ENCODE measurements at regions not wholly inside any gene's neighbourhood (a gene's known extent, or its start where the extent isn't known, plus 50 kb on each side); places are given as distances from the start of the nearest gene placed in this dataset.

- H2AFZ ChIP-seq (ENCODE audit: low read length) = no peak overlapping the region
- H3K79me2 ChIP-seq (ENCODE audit: insufficient read depth, low read length) = no peaks in the 10 kb centered on the region
- H3K9me3 ChIP-seq (ENCODE audit: insufficient read depth, low read depth, low read length) = no peaks in the 10 kb centered on the region
- H3K4me3 ChIP-seq (ENCODE audit: low read length, poor library complexity, severe bottlenecking) = no peak overlapping the region
- no peak overlapping the region for H3K9ac ChIP-seq (ENCODE audit: low read depth, low read length, poor library complexity, severe bottlenecking)
- H3F3A ChIP-seq (ENCODE audit: low read depth) = no peaks in the 10 kb centered on the region
- H4K20me1 ChIP-seq (ENCODE audit: insufficient read depth, low read length, poor library complexity, severe bottlenecking) = no peaks in the 10 kb centered on the region
- H3K4me1 ChIP-seq (ENCODE audit: insufficient read depth, low read length, poor library complexity, severe bottlenecking) = peaks cover 7% of the 10 kb centered on the region
- H3K36me3 ChIP-seq (ENCODE audit: insufficient read depth, low read length) = no peaks in the 10 kb centered on the region
- H3K4me2 ChIP-seq (ENCODE audit: low read depth, low read length, poor library complexity, severe bottlenecking) = no peak overlapping the region
- TF ChIP-seq EZH2phosphoT487 (IDR thresholded peaks at IDR 0.05; ENCODE audit: borderline replicate concordance) (no peak), CTCF (conservative IDR thresholded peaks at IDR 0.05; ENCODE audit: low read length) (no peak)
- no peaks in the 10 kb centered on the region for H3K9me2 ChIP-seq (replicated peaks; ENCODE audit: low read depth, low read length)
- no peaks in the 10 kb centered on the region for H3K27me3 ChIP-seq (ENCODE audit: insufficient read depth, low read length, poor library complexity, severe bottlenecking)
Observed at GRCh38 chr3:153315781-153316180, 153.8 kb downstream of the RAP2B start.

- Histone ChIP-seq H3K4me3 (ENCODE audit: low read length, poor library complexity, severe bottlenecking) (no peak overlapping the region), H3K27me3 (ENCODE audit: insufficient read depth, low read length, poor library complexity, severe bottlenecking) (no peaks in the 10 kb centered on the region), H3K79me2 (ENCODE audit: insufficient read depth, low read length) (no peaks in the 10 kb centered on the region), H4K20me1 (ENCODE audit: insufficient read depth, low read length, poor library complexity, severe bottlenecking) (no peaks in the 10 kb centered on the region), H3K9me3 (ENCODE audit: insufficient read depth, low read depth, low read length) (no peaks in the 10 kb centered on the region), H3K4me1 (ENCODE audit: insufficient read depth, low read length, poor library complexity, severe bottlenecking) (no peaks in the 10 kb centered on the region), H3K36me3 (ENCODE audit: insufficient read depth, low read length) (no peaks in the 10 kb centered on the region), H3K9me2 (replicated peaks; ENCODE audit: low read depth, low read length) (no peaks in the 10 kb centered on the region), H3F3A (ENCODE audit: low read depth) (no peaks in the 10 kb centered on the region), H2AFZ (ENCODE audit: low read length) (peak overlapping the region; percentile 54), H3K9ac (ENCODE audit: low read depth, low read length, poor library complexity, severe bottlenecking) (no peak overlapping the region), H3K4me2 (ENCODE audit: low read depth, low read length, poor library complexity, severe bottlenecking) (peak overlapping the region; percentile 5)
- TF ChIP-seq EZH2phosphoT487 (IDR thresholded peaks at IDR 0.05; ENCODE audit: borderline replicate concordance) = no peak
- no peak for TF ChIP-seq CTCF (conservative IDR thresholded peaks at IDR 0.05; ENCODE audit: low read length)
Observed at GRCh38 chr3:153319705-153320554, 157.9 kb downstream of the RAP2B start.

- Histone ChIP-seq H3K27me3 (ENCODE audit: insufficient read depth, low read length, poor library complexity, severe bottlenecking) (no peaks in the 10 kb centered on the region), H3K4me2 (ENCODE audit: low read depth, low read length, poor library complexity, severe bottlenecking) (peak overlapping the region; percentile 5), H3K4me3 (ENCODE audit: low read length, poor library complexity, severe bottlenecking) (no peak overlapping the region), H3K9ac (ENCODE audit: low read depth, low read length, poor library complexity, severe bottlenecking) (no peak overlapping the region), H3K9me2 (replicated peaks; ENCODE audit: low read depth, low read length) (no peaks in the 10 kb centered on the region), H3K36me3 (ENCODE audit: insufficient read depth, low read length) (no peaks in the 10 kb centered on the region), H3K4me1 (ENCODE audit: insufficient read depth, low read length, poor library complexity, severe bottlenecking) (no peaks in the 10 kb centered on the region), H3K9me3 (ENCODE audit: insufficient read depth, low read depth, low read length) (no peaks in the 10 kb centered on the region), H3K79me2 (ENCODE audit: insufficient read depth, low read length) (no peaks in the 10 kb centered on the region), H4K20me1 (ENCODE audit: insufficient read depth, low read length, poor library complexity, severe bottlenecking) (no peaks in the 10 kb centered on the region), H3F3A (ENCODE audit: low read depth) (no peaks in the 10 kb centered on the region), H2AFZ (ENCODE audit: low read length) (peak overlapping the region; percentile 54; the same call in 1 of the 2 replicates)
- TF ChIP-seq CTCF (conservative IDR thresholded peaks at IDR 0.05; ENCODE audit: low read length) (no peak), EZH2phosphoT487 (IDR thresholded peaks at IDR 0.05; ENCODE audit: borderline replicate concordance) (no peak)
Observed at GRCh38 chr3:153320585-153321128, 158.6 kb downstream of the RAP2B start.
